GM21786 (cell line): ENCODE measurements at regions not wholly inside any gene's neighbourhood (a gene's known extent, or its start where the extent isn't known, plus 50 kb on each side); places are given as distances from the start of the nearest gene placed in this dataset.

ENCODE experiments used
- ATAC-seq: cut with Tn5 transposase; IDR thresholded peaks from one replicate; pipeline ENCODE4 v1.9.1; 2021; ENCODE audit not compliant: unreplicated experiment

DNA sequence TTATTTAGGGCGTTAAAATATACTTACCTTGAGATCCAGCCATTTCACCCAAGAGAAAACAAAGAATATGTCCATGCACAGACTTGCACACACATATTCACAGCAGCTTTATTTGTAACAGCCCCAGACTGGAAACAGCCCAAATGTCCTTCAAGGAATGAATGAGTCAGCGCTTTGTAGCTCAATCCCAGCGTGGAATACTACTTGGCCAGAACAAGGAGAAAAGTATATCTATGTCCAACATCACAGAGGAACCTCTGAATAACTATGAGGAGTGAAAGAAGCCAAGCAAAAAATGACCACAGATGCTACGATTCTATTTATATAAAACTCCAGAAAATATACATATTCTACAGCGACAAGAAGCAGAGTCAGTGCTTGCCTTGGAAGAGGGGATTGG is 158.3 kb downstream of the ENGASE start:
- ATAC-seq = no peak

DNA sequence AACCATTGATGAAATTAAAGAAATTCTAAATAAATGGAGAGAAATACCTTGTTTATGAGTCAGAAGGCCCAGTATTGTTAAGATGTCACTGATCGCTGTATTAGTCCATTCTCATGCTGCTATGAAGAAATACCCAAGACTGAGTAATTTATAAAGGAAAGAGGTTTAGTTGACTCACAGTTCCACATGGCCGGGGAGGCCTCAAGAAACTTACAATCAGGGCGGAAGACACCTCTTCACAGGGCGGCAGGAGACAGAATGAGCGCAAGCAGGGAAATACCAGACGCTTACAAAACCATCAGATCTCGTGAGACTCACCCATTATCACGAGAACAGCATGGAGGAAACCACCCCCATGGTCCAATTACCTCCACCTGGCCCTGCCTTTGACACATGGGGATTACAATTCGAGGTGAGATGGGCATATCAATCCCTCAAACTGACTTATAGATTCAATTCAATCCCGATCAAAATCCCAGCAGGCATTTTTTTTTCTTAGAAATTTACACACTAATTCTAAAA is 157.2 kb downstream of the ENGASE start:
- ATAC-seq = no peak

DNA sequence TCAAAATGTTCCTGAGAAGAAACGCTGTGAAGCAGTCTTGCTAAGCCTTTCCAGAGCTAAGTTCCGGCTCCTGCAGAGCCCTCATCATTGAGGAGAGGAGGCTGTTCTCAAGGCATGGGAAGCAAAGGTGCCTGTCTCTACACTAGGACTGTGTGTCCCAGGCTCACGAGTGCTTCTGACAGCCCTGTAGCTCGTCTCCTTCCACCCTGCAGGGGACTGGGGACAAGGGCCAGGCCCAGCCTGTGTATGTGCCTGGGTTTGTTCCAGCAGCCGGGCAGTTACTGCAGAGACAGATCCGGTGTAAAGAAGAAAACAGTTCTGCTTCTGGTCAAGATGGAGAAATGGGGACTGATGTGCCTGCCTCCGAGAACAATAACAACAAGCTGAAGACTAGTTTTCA is 156.0 kb downstream of the ENGASE start:
- no peak for ATAC-seq

DNA sequence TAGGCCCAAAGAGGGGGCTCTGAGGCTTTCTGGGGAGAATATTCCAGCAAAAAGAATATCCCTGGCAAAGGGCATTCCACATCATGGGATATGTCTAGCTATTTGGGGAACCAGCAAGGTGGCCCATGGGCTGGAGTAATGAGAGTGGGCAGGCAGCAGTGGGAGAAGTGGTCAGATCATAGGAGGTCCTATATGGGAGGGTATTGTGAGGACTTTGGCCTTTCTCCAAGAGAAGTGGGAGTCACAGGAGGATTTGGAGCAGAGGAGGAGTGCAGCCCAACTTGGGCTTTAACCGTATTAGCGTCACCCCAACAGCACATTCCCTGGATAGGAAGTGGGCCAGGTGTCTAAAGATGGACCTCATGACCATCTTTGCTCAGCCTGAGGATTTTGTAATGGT is 151.4 kb downstream of the ENGASE start:
- no peak for ATAC-seq

DNA sequence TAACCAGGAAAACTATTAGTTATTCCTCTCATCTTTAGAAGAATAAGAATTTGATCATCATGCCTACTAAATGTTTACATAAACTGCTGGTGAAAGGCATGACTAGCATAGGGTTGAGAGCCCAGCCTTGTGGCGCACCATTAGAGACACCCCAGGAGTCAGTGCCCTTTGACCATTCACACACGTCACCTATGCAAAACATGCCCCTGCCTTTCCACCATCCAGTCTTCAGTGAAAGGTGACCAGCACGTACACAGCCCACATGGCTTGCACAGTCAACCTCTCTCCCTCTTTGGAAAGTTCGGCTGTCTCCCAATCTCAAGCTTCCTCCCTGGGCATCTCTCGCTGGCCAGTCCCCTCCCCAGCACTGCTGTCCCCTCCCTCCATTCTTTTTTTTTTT is 150.3 kb downstream of the ENGASE start:
- ATAC-seq = no peak

DNA sequence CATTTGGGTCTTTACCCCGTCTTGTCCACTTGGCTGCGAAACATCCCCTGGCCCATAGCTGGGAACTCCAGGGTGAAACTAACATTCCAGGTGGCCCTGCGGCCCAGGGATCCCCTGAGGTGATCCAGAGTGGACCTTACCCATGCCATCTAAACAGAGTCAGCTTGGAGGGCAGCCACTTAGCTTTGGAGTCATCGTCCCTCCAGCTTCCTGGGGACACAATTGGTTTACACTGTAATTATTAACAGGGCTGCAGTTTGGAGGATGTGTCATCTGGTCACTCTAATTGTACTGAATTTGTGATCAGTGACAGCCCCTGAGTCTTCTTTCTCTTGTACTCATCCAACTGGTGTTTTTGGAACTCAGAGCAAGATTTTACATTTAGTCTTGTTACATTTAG is 149.9 kb downstream of the ENGASE start:
- ATAC-seq = no peak

DNA sequence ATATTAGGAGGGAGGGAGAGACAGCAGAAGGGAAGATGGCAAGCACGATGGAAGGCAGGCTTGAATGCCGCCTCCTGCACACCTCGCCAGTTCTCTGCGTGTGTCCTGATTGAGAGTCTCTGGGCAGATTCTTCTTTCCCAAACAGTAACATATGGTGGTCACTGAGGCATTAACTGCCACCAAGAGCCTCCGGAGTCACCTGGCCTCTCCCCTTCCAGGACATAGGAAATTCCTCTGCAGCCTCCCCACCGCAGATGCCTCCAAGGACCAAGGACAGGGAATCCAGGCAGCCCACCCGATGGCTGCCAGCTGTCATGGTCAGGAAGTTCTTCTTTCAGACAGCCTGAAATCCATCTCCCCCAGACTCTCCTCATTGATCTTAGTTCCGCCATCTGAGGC is 149.3 kb downstream of the ENGASE start:
- no peak for ATAC-seq

DNA sequence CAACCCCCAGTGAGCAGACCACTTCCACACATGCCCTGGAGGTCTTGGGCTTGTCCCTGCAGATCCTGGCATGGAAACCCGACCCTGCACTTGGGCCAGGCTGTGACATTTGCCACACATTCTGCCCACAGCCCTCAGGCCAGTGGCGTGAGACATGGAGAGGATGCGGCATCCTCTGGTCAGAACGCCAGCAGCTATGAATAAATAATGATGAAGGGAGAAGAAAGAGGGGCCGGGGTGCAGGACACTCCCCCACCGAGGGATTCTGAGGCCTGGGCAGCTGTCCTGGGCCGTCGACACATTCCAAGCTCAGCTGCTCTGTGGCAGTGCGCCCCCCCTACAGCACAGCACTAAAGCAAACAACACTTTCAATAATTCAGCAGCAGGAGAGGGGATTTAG is 148.8 kb downstream of the ENGASE start:
- ATAC-seq = no peak

DNA sequence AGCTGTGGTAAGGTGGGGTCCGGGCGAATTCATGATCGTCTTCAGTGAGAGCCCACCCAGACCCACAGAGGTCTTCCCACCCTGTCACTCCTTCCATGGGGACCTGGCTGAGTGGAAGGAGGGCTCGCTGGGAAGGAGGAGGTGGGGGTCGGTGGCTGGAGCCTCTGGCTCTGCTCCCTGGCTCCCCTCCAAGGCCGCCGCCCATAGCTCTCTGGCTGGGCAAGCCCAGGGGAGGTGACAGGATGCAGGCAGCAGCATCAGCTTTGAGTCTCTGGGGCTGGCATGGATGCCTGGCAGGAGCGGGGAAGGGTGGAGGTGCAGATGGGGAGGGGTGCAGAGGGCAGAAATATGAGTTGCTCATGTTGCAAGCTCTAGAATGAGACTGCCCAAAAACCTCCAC is 147.0 kb downstream of the ENGASE start:
- ATAC-seq = no peak

DNA sequence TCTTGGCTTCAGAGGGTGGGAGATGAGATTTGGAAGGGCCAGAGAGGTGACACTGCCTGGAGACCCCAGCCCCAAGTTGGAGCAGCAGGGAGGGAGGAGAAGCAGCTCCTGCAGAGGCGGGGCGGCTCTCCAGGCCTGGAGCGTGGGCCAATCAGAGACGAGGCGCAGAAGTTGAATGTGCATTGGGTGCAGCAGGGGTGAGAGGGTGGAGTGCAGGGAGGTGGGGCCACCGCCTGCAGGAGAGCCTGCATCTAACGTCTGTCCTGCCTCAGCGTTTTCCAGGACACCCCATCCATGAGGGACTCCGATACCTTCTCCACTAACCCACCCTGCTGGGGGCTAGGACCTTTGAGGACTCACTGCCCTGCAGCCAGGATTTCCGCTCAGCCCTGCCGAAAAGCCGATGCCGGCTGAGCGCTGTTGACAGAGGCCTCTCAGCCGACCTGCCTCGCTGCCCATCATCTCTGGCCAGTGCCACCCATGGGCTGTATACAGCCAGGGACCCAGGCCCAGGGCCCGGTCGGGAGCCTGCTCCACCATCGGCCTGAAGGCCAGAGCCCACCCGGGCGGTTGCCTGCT is 146.2 kb downstream of the ENGASE start:
- no peak for ATAC-seq

DNA sequence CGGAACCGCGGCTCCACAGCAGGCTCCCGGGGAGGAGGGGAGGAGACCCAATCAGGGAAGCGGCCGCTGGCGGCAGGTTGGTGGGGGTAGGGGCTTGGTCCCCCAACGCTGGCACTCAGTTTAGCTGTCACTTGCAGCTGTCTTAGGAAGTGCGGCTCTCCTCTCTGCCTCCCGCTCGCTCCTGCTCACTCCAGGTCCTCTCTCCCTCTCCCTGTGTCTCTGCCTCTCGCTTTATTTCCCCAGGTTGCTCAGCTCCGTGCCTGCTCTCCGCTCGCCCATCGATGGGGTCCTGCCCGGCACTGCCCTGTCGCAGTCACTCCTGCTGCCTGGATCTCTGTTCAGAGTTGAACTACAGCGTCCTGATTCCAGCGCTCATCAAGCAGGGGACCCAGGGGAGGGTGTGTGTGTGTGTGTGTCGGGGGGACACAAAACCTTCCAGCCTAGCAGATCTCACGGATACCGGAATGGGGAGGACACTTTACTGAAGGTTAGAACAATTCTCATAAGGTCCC is 145.6 kb downstream of the ENGASE start:
- no peak for ATAC-seq

DNA sequence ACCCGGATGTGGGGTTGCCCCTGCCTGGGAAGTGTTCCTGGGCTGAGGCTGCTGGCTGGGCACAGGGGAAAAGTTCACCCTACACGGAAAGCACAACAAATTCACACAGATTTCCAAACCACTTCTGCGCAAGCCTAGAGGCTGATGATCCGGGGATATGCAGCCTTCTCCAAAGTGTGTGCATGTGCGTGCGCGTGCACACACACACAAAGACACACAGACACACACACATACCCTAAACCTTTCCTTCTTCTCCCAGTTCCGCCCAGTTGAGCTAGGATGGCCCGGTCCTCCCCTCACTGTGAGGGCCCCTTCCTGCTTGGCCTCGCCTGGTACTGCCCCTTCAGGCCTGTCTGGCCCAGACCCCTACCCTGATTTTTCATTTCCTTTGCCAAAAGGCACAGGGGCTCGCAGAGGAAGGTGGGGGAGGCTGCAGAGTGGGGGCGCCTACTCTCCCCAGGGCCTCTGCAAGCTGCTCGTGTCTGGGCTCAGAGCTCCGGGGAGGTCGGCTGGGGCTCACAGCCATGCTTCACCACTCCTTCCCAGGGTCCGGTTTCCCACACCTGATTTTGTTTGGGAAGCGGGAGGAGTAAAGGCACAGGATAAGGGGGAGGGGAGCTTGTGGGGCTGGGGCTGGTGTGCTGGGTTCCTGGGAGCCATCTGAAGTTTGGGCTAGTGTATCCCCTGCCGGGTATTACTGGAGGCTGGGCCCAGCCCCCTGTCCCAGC is 144.7 kb downstream of the ENGASE start:
- ATAC-seq = no peak

DNA sequence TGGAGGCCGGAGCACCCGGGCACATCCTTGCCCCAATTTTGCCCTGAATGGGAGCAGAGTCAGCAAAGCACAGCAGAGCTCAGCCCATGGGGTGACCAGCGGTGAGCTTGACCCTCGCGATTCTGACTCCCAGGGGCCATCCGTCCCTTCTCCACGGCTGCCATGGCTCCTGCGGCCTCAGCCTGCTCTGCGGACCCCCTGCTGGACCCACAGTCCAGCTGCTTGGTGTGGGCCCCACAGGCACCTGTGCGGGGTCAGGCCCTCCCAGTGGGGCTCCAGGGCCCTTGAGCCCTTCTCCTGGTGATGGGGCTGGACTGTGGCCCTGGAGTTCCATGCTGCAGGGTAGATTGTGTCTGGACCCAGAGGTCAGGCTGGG is 144.2 kb downstream of the ENGASE start:
- no peak for ATAC-seq

DNA sequence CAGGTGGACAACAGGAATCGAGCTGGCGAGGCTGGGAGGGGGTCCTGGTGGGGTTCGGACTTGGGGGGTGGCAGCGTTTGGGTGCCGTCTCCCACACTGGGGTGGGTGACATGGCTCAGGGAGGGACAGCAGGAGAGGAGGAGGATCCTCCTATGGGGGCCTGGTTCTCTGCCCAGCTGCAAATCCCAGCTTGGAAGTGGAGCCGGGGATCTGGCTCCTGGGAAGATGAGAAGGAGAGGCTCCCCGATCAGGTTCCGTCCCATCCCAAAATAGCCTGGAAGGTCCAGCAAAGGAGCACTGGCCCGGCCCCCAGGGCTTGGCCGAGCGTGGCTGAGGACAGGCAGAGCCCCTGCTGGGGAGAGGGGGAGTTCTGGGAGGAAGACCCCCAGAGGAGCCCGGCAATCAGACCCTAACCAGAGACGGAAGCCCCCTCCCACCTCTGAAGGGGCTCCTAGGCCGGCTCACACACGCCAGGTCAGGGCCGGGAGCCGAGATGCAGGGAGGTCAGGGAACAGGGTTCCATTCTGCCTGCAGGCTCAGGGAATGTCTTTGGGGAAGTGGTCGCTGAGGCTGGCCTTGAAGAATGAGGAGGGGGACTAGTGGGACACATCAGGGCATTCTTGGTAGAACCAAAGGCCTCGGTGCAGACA is 143.7 kb downstream of the ENGASE start:
- no peak for ATAC-seq

DNA sequence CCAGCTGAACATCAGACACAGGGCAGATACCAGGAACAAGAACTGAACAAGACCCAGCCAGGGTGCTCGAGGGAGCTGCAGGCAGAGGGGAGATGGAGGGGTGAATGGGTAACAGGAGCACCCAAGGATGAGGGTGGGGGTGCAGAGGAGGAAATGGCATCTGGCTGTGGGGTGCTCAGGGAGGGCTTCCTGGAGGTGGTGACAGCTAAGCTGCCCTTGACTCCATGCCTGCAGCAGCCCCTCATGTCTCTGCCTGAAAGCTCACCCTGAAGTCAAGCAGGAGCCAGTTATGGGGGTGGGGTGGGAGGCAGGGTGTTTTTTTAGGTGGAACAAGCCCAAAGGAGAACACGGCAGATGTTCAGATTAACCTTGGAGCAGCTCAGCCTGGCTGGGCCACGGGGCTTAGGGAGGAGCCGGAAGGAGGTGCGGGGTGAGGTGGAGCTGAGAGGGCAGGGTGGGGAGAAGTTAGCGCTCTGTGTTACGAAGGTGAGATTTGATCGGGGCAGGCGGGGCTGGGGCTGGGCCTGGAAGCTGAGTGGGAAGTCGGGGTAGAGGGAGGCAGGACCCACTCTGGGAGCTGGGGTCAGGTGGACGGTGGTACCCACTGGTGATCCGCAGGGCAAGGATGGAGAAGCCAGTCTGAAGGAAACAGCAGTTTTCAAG is 143.0 kb downstream of the ENGASE start:
- no peak for ATAC-seq

DNA sequence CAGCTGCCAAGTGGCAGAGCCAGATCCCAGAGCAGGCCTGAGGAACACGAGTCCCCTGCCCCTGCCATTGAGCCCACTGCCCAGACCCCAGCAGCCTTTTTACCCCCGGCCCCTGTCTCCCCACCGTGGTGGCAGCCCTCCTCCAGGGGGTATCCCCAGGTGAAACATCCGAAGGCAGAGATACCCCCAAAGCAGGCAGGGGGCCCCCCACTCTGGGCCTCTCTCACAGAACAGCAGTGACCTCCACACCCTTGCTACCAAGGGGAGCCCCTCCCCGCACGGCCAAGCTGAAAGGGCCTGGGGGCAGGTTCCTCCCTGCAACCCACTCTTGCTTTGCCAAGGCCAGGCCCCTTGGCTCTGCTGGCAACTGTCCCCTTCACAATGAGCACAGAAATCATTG is 142.2 kb downstream of the ENGASE start:
- ATAC-seq = no peak

DNA sequence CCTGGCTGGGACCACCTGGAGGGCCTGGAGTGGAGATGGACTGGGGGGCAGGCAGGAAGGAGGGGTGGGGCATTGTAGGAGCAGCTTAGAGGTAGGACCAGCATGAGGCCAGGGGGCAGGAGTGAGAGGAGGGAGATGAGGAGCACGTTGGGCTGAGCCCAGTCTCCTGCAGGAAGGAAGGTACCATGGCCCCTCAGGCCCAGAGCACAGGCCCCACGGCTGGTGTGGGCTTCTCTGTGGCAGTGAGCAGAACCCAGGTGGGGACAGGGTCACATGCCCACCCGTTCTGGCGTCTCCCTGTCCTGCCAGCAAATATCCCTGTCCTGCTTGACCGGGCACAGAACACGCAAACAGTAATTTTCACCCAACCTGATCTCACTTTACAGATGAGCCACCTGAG is 141.8 kb downstream of the ENGASE start:
- ATAC-seq = no peak

DNA sequence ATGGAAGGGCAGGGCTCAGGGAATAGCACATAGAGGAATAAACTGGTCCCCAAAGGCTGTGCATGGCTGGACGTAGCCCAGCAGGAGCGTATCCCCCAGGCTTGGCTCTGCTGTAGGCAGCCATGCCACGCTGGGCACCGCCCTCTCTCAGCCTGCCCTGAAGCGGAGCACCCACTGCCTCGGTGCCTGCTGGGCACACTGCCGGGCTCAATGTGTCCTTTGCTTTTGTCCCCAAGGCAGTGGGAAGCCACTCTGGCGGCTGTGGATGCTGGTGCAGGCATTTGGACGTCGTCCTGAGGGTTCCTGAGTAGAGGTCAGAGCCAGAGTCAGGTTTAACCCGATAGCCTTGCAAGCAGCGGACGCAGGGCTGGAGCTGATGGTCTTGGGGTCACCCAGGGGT is 141.0 kb downstream of the ENGASE start:
- ATAC-seq = no peak

DNA sequence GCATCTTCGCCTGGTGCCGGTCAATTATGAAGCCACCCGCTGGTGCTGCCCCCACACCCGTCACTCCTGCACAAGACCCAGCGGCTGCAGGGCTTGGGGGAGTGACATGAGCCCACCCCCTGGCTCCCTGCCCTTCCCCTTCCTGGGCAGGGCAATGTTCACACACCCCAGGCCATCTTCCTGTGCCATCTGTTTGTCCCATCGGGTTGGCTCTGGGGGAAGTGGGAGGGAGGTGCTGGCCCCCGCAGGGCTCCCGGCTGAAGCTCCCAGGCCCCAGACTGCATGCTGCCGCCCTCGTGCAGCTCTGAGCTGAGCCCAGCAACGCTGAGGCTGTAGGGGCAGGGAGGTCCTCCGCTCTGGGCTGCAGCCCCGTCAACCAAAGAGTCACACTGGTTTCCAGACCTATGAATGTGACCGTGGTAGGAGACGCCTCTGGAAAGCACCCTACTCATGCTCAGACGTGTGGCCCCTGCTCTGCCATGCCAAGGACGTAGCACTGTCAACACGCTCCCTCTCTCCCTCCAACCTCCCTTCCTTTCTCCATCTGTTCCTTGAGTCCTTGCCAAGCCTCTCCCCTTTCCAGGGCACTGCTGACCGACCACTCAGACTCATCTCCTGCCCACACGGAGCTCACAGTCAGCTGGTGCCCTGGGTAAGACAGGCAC is 140.4 kb downstream of the ENGASE start:
- ATAC-seq = no peak

DNA sequence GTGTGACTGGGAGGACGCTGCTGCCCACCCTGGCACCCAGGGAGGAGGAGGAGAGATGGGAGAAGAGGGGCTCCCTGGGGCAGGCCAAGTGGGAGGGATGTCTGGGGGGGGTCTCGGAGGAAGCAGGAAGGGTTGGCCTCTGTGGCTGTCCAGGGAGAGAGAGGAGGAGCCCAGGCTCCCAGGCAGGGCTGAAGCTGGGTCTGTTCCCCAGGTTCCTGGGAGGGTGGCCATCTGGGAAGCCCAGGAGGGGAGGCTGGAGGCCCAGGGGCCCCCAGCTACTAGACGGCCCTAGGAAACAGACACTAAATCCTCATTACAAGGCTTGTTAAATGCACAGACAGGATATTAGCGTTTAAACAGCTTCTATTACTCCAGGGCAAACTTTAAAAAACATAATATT is 139.8 kb downstream of the ENGASE start:
- no peak for ATAC-seq

DNA sequence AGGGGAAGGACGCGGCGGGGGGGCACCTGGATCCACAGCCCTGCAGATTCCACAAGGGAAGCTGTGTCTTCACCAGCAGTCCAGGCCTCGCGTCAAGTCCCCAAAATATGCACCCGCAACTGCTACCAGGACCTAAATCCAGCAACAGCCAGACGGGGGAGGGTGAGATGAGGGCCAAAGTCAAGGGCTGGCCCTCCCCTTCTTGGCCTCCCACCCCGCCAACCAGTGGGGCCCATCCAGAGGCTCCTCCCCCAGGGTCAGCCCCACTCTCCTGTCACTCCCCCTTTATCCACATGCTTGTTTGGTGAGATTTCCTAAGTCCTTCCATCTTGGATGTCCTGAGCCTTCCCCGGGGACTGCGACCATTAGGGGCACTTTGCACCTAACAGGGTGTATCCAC is 138.7 kb downstream of the ENGASE start:
- no peak for ATAC-seq
